ENCODE measurements at regions not wholly inside any gene's neighbourhood (a gene's known extent, or its start where the extent isn't known, plus 50 kb on each side); places are given as distances from the start of the nearest gene placed in this dataset.
"Not testable (repeated sequence)": the region's sequence is repeated elsewhere in the genome, so short reads cannot be mapped to it uniquely, and the experiment has no call there.

DNA sequence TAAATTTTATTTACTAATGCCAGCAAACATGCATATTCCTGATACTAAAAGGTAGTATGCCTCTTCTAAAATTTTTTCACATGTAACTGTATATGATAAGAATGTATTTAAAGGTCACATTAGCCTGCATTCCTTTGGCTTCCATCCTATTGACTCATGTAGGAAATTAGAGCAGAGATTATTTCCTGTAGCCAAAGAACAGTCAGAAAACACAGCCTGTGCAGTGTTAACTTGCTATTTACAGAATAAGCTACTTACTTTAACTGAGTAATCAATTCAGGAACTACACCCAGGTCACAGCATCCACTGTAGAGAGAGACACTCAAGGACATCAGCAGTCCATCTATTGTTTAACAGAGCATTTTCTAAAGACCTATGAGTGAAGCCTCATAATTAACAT, 154.5 kb upstream of the ADGRL4 start:
- Histone ChIP-seq H3K4me1 (ENCODE audit: low read length) (no peaks in the 10 kb centered on the region), H4K20me1 (ENCODE audit: insufficient read depth, low read depth, low read length) (no peaks in the 10 kb centered on the region), H3K4me2 (ENCODE audit: low read depth, low read length, poor library complexity, severe bottlenecking) (no peak overlapping the region), H2AFZ (ENCODE audit: low read length) (no peak overlapping the region), H3K4me3 (ENCODE audit: low read length) (no peak overlapping the region), H3K27ac (ENCODE audit: low read length) (no peak overlapping the region), H3K9me3 (ENCODE audit: low read length) (peaks cover 13% of the 10 kb centered on the region), H3K27me3 (ENCODE audit: low read length) (no peaks in the 10 kb centered on the region), H3K9ac (ENCODE audit: low read length) (no peak overlapping the region), H3K79me2 (ENCODE audit: low read length) (no peaks in the 10 kb centered on the region), H3K9me2 (replicated peaks; ENCODE audit: insufficient read depth, low read length) (no peaks in the 10 kb centered on the region), H3K36me3 (ENCODE audit: insufficient read depth, low read length) (no peaks in the 10 kb centered on the region)
- DNase-seq: no peak

DNA sequence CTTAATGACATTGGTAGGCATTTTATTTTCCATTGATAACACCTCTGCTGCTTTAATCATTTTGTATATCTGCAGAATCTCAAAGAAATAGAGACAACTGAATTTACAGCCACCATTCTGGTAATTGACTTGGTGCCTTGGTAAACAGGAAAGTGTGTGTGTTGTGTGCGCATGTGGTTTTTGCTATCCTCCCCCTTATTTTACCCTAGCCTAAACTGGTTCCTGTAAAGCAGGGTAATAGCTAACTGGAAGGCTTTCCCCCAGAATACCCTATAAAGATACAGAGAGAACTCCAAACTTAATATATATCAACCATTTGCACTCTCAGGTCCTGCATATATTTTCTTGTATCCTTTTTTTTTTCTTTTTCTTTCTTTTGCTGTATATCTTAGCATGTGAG, 149.5 kb upstream of the ADGRL4 start:
- Histone ChIP-seq H3K4me1 (ENCODE audit: low read length) (no peaks in the 10 kb centered on the region), H3K4me2 (ENCODE audit: low read depth, low read length, poor library complexity, severe bottlenecking) (no peak overlapping the region), H3K9me2 (replicated peaks; ENCODE audit: insufficient read depth, low read length) (no peaks in the 10 kb centered on the region), H4K20me1 (ENCODE audit: insufficient read depth, low read depth, low read length) (no peaks in the 10 kb centered on the region), H3K27me3 (ENCODE audit: low read length) (no peaks in the 10 kb centered on the region), H3K79me2 (ENCODE audit: low read length) (no peaks in the 10 kb centered on the region), H3K27ac (ENCODE audit: low read length) (no peak overlapping the region), H3K36me3 (ENCODE audit: insufficient read depth, low read length) (no peaks in the 10 kb centered on the region), H2AFZ (ENCODE audit: low read length) (no peak overlapping the region), H3K4me3 (ENCODE audit: low read length) (no peak overlapping the region), H3K9me3 (ENCODE audit: low read length) (peaks cover 8% of the 10 kb centered on the region; the same call in 1 of the 2 replicates), H3K9ac (ENCODE audit: low read length) (no peak overlapping the region)
- DNase-seq: no peak

DNA sequence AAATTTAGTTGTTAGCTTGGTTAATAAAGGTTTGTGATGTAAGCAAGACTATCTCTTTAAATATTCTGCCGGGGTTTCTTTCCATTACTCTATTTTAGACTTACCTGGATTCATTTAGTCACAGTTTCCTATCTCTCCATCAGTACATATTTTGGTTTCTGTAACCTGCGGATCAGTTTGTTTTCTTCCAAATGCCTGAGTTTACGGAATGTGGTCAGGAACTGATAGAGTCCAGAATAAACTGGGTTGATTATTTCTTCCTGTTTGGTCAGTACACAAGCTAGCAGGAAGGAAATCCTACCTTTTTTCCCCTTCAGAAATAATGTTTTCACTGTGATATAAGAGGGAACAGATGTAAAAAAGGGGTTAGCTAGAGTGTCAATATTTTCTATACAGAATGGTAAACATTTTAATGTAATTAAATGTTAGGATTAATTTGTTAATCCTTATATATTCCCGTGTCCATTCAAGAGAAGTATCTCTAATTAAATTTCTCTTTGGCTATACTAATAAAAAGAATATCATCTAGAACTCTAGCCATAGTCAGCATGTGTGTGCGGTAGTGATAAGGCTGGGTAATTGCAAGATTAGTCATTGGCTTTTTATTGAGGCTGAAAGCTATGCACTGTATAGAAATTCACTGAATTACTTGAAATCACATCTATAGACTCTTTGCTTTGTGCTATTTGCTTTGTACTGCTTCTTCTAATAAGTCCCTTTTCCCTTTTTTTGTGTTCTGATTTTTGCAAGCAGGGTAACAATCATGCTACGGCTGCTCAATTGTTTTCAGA, 144.7 kb upstream of the ADGRL4 start:
- H3K9me3 ChIP-seq (ENCODE audit: low read length): peaks cover 8% of the 10 kb centered on the region; the same call in 1 of the 2 replicates
- H2AFZ ChIP-seq (ENCODE audit: low read length): no peak overlapping the region
- H3K4me2 ChIP-seq (ENCODE audit: low read depth, low read length, poor library complexity, severe bottlenecking): no peak overlapping the region
- no peak for DNase-seq
- H3K4me3 ChIP-seq (ENCODE audit: low read length): no peak overlapping the region
- no peak overlapping the region for H3K27ac ChIP-seq (ENCODE audit: low read length)
- H3K79me2 ChIP-seq (ENCODE audit: low read length): no peaks in the 10 kb centered on the region
- H3K27me3 ChIP-seq (ENCODE audit: low read length): no peaks in the 10 kb centered on the region
- H3K4me1 ChIP-seq (ENCODE audit: low read length): no peaks in the 10 kb centered on the region
- H4K20me1 ChIP-seq (ENCODE audit: insufficient read depth, low read depth, low read length): no peaks in the 10 kb centered on the region
- no peaks in the 10 kb centered on the region; the same call in 1 of the 2 replicates for H3K9me2 ChIP-seq (replicated peaks; ENCODE audit: insufficient read depth, low read length)
- H3K36me3 ChIP-seq (ENCODE audit: insufficient read depth, low read length): no peaks in the 10 kb centered on the region
- H3K9ac ChIP-seq (ENCODE audit: low read length): no peak overlapping the region

DNA sequence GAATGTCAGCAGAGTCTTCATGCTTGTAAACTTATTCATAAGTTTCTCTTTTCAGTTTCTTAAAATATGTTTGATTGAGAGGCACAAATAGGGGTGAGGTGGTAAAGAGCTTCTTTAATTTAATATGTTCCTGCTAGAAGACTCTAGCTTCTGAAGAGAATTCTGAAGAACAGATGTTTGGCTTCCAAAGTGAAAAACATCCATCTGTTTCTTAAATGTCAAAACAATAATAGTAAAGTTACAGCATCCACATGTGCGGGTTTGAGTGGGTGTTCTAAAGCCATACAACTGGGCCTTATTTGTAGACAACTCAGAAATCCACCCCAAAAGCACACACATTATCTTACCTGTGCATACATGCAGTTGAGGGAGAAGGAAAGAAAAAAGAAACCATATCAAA, 144.0 kb upstream of the ADGRL4 start:
- Histone ChIP-seq H3K9ac (ENCODE audit: low read length) (no peak overlapping the region), H3K27me3 (ENCODE audit: low read length) (no peaks in the 10 kb centered on the region), H3K4me2 (ENCODE audit: low read depth, low read length, poor library complexity, severe bottlenecking) (no peak overlapping the region), H3K4me3 (ENCODE audit: low read length) (no peak overlapping the region), H3K9me2 (replicated peaks; ENCODE audit: insufficient read depth, low read length) (no peaks in the 10 kb centered on the region; the same call in 1 of the 2 replicates), H3K9me3 (ENCODE audit: low read length) (peaks cover 12% of the 10 kb centered on the region; the same call in 1 of the 2 replicates), H3K27ac (ENCODE audit: low read length) (no peak overlapping the region), H3K4me1 (ENCODE audit: low read length) (no peaks in the 10 kb centered on the region), H2AFZ (ENCODE audit: low read length) (no peak overlapping the region), H3K36me3 (ENCODE audit: insufficient read depth, low read length) (no peaks in the 10 kb centered on the region), H3K79me2 (ENCODE audit: low read length) (no peaks in the 10 kb centered on the region), H4K20me1 (ENCODE audit: insufficient read depth, low read depth, low read length) (no peaks in the 10 kb centered on the region)
- DNase-seq: no peak

DNA sequence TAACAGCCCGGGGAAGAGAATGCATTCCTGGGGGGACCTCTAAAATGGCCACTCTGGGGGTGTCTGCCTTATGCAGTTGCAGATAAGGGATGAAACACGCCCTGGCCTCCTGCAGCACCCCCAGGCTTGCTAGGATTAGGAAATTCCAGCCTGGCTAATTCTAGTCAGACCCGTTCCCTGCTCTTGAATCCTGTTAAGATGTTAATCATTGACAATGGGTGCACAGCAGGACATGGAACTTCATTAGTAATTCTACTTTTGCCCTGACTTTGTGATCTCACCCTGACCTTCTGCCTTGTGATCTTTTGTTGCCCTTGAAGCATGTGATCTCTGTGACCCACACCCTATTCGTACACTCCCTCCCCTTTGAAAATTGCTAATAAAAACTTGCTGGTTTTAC, 131.7 kb upstream of the ADGRL4 start:
- H3K4me3 ChIP-seq (ENCODE audit: low read length); H3K79me2 ChIP-seq (ENCODE audit: low read length); H3K4me2 ChIP-seq (ENCODE audit: low read depth, low read length, poor library complexity, severe bottlenecking); H3K36me3 ChIP-seq (ENCODE audit: insufficient read depth, low read length); H2AFZ ChIP-seq (ENCODE audit: low read length); H3K9me3 ChIP-seq (ENCODE audit: low read length); DNase-seq; H3K9me2 ChIP-seq (replicated peaks; ENCODE audit: insufficient read depth, low read length); H3K4me1 ChIP-seq (ENCODE audit: low read length); H3K27me3 ChIP-seq (ENCODE audit: low read length); H3K9ac ChIP-seq (ENCODE audit: low read length); H4K20me1 ChIP-seq (ENCODE audit: insufficient read depth, low read depth, low read length); H3K27ac ChIP-seq (ENCODE audit: low read length): not testable (repeated sequence)

DNA sequence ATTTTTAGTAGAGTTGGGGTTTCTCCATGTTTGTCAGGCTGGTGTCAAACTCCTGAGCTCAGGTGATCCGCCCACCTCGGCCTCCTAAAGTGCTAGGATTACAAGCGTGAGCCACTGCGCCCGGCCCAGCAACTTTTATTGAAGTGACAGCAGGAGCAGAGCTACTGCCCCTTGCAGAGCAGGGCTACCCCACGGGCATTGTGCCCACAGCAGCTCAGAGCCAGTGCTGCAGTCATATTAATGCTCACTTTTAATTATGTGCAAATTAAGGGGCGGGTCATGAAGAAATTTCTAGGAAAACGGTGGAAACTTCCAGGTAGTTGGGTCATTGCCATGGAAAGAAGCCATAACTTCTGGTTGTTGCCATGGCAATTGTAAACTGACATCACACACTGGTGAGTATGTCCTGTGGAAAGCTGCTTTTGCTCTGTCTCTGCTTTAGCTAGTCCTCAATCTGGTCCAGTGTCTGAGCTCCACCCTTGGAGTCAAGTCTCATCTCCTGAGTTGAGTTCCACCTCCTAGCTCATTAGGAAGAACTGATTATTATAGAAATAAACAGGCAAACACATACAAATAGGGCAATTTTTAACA, 127.3 kb upstream of the ADGRL4 start:
- no peaks in the 10 kb centered on the region for H3K9me2 ChIP-seq (replicated peaks; ENCODE audit: insufficient read depth, low read length)
- no peak overlapping the region for H3K4me2 ChIP-seq (ENCODE audit: low read depth, low read length, poor library complexity, severe bottlenecking)
- no peaks in the 10 kb centered on the region for H3K79me2 ChIP-seq (ENCODE audit: low read length)
- DNase-seq: no peak
- H2AFZ ChIP-seq (ENCODE audit: low read length): no peak overlapping the region
- no peaks in the 10 kb centered on the region for H3K4me1 ChIP-seq (ENCODE audit: low read length)
- H3K27ac ChIP-seq (ENCODE audit: low read length): no peak overlapping the region
- H3K4me3 ChIP-seq (ENCODE audit: low read length): no peak overlapping the region
- H3K27me3 ChIP-seq (ENCODE audit: low read length): no peaks in the 10 kb centered on the region
- H3K36me3 ChIP-seq (ENCODE audit: insufficient read depth, low read length): no peaks in the 10 kb centered on the region
- H4K20me1 ChIP-seq (ENCODE audit: insufficient read depth, low read depth, low read length): no peaks in the 10 kb centered on the region
- H3K9me3 ChIP-seq (ENCODE audit: low read length): peaks cover 12% of the 10 kb centered on the region; the same call in 1 of the 2 replicates
- no peak overlapping the region for H3K9ac ChIP-seq (ENCODE audit: low read length)

DNA sequence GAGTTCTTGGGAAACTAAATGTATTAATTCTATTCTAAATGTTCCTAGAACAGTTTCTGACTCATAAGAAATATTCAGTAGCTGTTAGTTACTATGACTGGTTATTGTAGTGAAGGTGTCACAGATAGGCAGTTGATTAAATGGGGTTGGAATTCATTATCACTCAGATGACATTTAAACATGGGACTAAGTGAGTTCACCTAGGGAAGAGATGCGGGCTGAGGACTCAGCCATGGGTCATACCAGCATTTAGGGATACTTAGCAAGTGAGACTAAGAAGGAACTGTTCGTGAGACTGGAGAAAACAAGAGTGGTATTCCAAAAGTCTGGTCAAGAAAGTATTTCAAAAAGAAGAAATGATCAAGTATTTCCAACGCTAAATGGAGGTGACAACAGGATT, 125.1 kb upstream of the ADGRL4 start:
- H3K36me3 ChIP-seq (ENCODE audit: insufficient read depth, low read length): no peaks in the 10 kb centered on the region
- no peak overlapping the region for H3K9ac ChIP-seq (ENCODE audit: low read length)
- H3K9me2 ChIP-seq (replicated peaks; ENCODE audit: insufficient read depth, low read length): no peaks in the 10 kb centered on the region
- no peaks in the 10 kb centered on the region for H3K4me1 ChIP-seq (ENCODE audit: low read length)
- H3K4me2 ChIP-seq (ENCODE audit: low read depth, low read length, poor library complexity, severe bottlenecking): no peak overlapping the region
- no peak overlapping the region for H3K4me3 ChIP-seq (ENCODE audit: low read length)
- no peaks in the 10 kb centered on the region for H4K20me1 ChIP-seq (ENCODE audit: insufficient read depth, low read depth, low read length)
- DNase-seq: no peak
- H3K27me3 ChIP-seq (ENCODE audit: low read length): no peaks in the 10 kb centered on the region
- H3K9me3 ChIP-seq (ENCODE audit: low read length): peaks cover 12% of the 10 kb centered on the region; the same call in 1 of the 2 replicates
- no peaks in the 10 kb centered on the region for H3K79me2 ChIP-seq (ENCODE audit: low read length)
- H3K27ac ChIP-seq (ENCODE audit: low read length): no peak overlapping the region
- no peak overlapping the region for H2AFZ ChIP-seq (ENCODE audit: low read length)

DNA sequence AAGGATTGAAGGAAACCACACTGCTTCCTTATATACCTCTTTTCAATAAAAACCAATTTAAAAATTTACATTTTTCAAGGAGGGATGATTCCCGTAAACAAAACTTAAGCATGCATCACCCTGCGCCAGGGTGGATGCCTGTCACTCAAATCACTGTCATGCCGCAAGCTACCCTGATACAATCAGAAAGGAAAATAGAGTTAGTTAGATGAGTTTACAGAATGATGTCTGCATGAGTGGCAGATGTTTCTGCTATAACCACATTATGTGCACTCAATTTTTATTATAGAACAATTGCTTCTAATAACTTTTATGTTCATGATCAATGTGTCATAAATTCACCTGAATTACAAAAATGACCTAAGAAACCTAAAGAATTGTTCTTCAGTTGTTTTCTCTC, 123.4 kb upstream of the ADGRL4 start:
- Histone ChIP-seq H2AFZ (ENCODE audit: low read length) (no peak overlapping the region), H3K4me1 (ENCODE audit: low read length) (no peaks in the 10 kb centered on the region), H3K4me2 (ENCODE audit: low read depth, low read length, poor library complexity, severe bottlenecking) (no peak overlapping the region), H3K4me3 (ENCODE audit: low read length) (no peak overlapping the region), H3K9ac (ENCODE audit: low read length) (no peak overlapping the region), H3K9me2 (replicated peaks; ENCODE audit: insufficient read depth, low read length) (no peaks in the 10 kb centered on the region), H3K36me3 (ENCODE audit: insufficient read depth, low read length) (no peaks in the 10 kb centered on the region), H3K27me3 (ENCODE audit: low read length) (no peaks in the 10 kb centered on the region), H3K9me3 (ENCODE audit: low read length) (peaks cover 16% of the 10 kb centered on the region), H4K20me1 (ENCODE audit: insufficient read depth, low read depth, low read length) (no peaks in the 10 kb centered on the region), H3K27ac (ENCODE audit: low read length) (no peak overlapping the region), H3K79me2 (ENCODE audit: low read length) (no peaks in the 10 kb centered on the region)
- no peak for DNase-seq
